Retinal pigment epithelial cell (primary cell): ENCODE measurements at regions not wholly inside any gene's neighbourhood (a gene's known extent, or its start where the extent isn't known, plus 50 kb on each side); places are given as distances from the start of the nearest gene placed in this dataset.

Source experiments
- DNase-seq: peaks from one replicate; pipeline ENCODE4 v3.0.0-alpha.2; 2010; ENCODE audit warnings: low read depth
- H3K4me3 ChIP-seq: 2 replicates; pipeline ENCODE4 v1.5.1; 2011; ENCODE audit warnings: mild to moderate bottlenecking, low read length, control low read depth, moderate library complexity
- CTCF ChIP-seq: conservative IDR thresholded peaks from 2 replicates; pipeline ENCODE4 v1.5.1; 2011; ENCODE audit warnings: low read depth, low read length, control low read depth, inconsistent platforms

GRCh38 chr5:68698025-68698940 lies 395.5 kb upstream of the SLC30A5 start:
- DNase-seq: no peak
- no peak for TF ChIP-seq CTCF

GRCh38 chr5:68699966-68700365 lies 393.8 kb upstream of the SLC30A5 start:
- DNase-seq: no peak
- no peak for TF ChIP-seq CTCF
- no peak overlapping the region for H3K4me3 ChIP-seq

More at GRCh38 chr5:68698025-68698940, 395.5 kb upstream of the SLC30A5 start:
- H3K4me3 ChIP-seq: no peak overlapping the region

- DNase-seq: no peak
- no peak overlapping the region for H3K4me3 ChIP-seq
- no peak for TF ChIP-seq CTCF
Observed at GRCh38 chr5:68707575-68707974, 386.2 kb upstream of the SLC30A5 start.

- H3K4me3 ChIP-seq: no peak overlapping the region
- no peak for DNase-seq
- no peak for TF ChIP-seq CTCF
Observed at GRCh38 chr5:68708156-68708841, 385.5 kb upstream of the SLC30A5 start.

- TF ChIP-seq CTCF: no peak
- no peak for DNase-seq
- no peak overlapping the region for H3K4me3 ChIP-seq
Observed at GRCh38 chr5:68708842-68709170, 385.0 kb upstream of the SLC30A5 start.

- no peak overlapping the region for H3K4me3 ChIP-seq
- TF ChIP-seq CTCF: no peak
- peak; percentile 44 for DNase-seq
Observed at GRCh38 chr5:68709239-68709638, 384.6 kb upstream of the SLC30A5 start.
